HEK293T (cell line): ENCODE measurements at regions not wholly inside any gene's neighbourhood (a gene's known extent, or its start where the extent isn't known, plus 50 kb on each side); places are given as distances from the start of the nearest gene placed in this dataset.

Experiments
- CTCF ChIA-PET: fragments of 350-600 bp; formaldehyde crosslinking; extraction: SDS; loops from one replicate; lab custom pipeline; 2021; ENCODE audit warnings: antibody characterized with exemption, inconsistent platforms; lab: Yijun Ruan, JAX
- POLR2A ChIA-PET: fragments of 350-600 bp; formaldehyde crosslinking; extraction: SDS; loops from one replicate; lab custom pipeline; 2020; ENCODE audit warnings: antibody characterized with exemption, inconsistent platforms; lab: Yijun Ruan, JAX
- DNase-seq: peaks from one replicate; pipeline ENCODE4 v3.0.0; 2012; ENCODE audit warnings: mixed read lengths; ENCODE audit errors: extremely low spot score
- BHLHE40 ChIP-seq: fragments of 450-650 bp; IDR thresholded peaks from 2 replicates; pipeline ENCODE4 v1.6.1; 2016; ENCODE audit warnings: mild to moderate bottlenecking, moderate library complexity, borderline replicate concordance
- CTBP1 ChIP-seq: fragments of 450-650 bp; IDR thresholded peaks from 2 replicates; pipeline ENCODE4 v1.6.1; 2016; ENCODE audit warnings: borderline replicate concordance
- ELF4 ChIP-seq: fragments of 450-650 bp; IDR thresholded peaks from 2 replicates; pipeline ENCODE4 v1.6.1; 2017; ENCODE audit warnings: antibody characterized with exemption
- FOXA1 ChIP-seq: fragments of 450-650 bp; IDR thresholded peaks from 2 replicates; pipeline ENCODE4 v1.6.1; 2016; ENCODE audit warnings: mild to moderate bottlenecking
- FOXK2 ChIP-seq: fragments of 450-650 bp; IDR thresholded peaks from 2 replicates; pipeline ENCODE4 v1.6.1; 2016; ENCODE audit warnings: mild to moderate bottlenecking
- FOXM1 ChIP-seq: fragments of 450-650 bp; IDR thresholded peaks from 2 replicates; pipeline ENCODE4 v1.6.1; 2017; ENCODE audit warnings: mild to moderate bottlenecking, borderline replicate concordance
- HDGF ChIP-seq: fragments of 450-650 bp; IDR thresholded peaks from 2 replicates; pipeline ENCODE4 v1.6.1; 2017; ENCODE audit warnings: antibody characterized with exemption, borderline replicate concordance
- L3MBTL2 ChIP-seq: fragments of 450-650 bp; conservative IDR thresholded peaks from 2 replicates; pipeline ENCODE4 v1.6.1; 2016; ENCODE audit warnings: mild to moderate bottlenecking
- LEF1 ChIP-seq: fragments of 450-650 bp; IDR thresholded peaks from 2 replicates; pipeline ENCODE4 v1.6.1; 2017; ENCODE audit warnings: mild to moderate bottlenecking, borderline replicate concordance
- NFRKB ChIP-seq: fragments of 450-650 bp; IDR thresholded peaks from 2 replicates; pipeline ENCODE4 v1.6.1; 2016; ENCODE audit warnings: mild to moderate bottlenecking, moderate library complexity
- SP1 ChIP-seq: fragments of 450-650 bp; IDR thresholded peaks from 2 replicates; pipeline ENCODE4 v1.6.1; 2017
- SUZ12 ChIP-seq: fragments of 450-650 bp; IDR thresholded peaks from 2 replicates; pipeline ENCODE4 v1.6.1; 2016; ENCODE audit warnings: mild to moderate bottlenecking
- TARDBP ChIP-seq: fragments of 450-650 bp; IDR thresholded peaks from 2 replicates; pipeline ENCODE4 v1.6.1; 2016
- ZNF384 ChIP-seq: fragments of 450-650 bp; IDR thresholded peaks from 2 replicates; pipeline ENCODE4 v1.6.1; 2016
- TF ChIP-seq, protein P1 (sequence below): fragments of 450-650 bp; IDR thresholded peaks from 2 replicates; pipeline ENCODE4 v1.6.1; 2016

DNA sequence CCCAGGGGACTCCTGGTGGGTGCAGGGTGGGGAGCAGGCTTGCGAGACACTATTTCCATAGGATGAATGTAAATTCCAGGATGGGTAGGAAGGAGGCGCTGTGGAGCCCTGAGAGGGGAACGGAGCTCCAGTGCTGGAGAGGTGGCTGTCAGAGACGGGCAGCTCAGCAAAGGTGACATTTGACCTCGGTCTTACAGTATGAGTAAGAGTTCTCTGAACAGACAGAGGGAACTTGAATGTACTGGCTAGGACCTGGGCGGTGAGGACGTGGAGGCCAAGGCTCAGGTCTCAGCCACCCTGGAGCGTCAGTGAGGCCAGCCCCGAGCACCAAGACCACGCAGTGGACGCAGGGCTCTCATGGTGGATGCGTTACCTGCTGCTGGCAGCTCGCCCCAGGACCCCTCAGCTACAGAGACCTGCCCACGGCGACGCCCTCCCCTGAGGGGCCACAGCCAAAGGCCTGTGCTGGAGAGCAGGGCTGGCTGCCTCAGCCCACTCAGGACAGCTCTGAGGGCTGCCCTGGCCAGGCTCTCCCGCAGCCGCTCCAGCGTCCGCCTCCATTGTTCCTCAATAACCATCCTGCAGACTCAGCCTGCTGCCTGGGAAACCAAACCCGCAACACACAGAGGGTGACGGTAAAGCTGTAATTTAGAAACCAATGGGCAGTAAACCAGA lies 65.9 kb upstream of the TNRC6C start:
- TF ChIP-seq FOXA1 (no peak), FOXM1 (no peak), LEF1 (no peak), FOXK2 (no peak), SP1 (no peak), TARDBP (no peak), L3MBTL2 (no peak), SUZ12 (no peak), CTBP1 (no peak), HDGF (no peak), ELF4 (no peak), BHLHE40 (no peak), ZNF384 (no peak), NFRKB (no peak)
- TF ChIP-seq, protein P1, sequence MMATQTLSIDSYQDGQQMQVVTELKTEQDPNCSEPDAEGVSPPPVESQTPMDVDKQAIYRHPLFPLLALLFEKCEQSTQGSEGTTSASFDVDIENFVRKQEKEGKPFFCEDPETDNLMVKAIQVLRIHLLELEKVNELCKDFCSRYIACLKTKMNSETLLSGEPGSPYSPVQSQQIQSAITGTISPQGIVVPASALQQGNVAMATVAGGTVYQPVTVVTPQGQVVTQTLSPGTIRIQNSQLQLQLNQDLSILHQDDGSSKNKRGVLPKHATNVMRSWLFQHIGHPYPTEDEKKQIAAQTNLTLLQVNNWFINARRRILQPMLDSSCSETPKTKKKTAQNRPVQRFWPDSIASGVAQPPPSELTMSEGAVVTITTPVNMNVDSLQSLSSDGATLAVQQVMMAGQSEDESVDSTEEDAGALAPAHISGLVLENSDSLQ: no peak
- ChIA-PET POLR2A (interaction anchor here (2.3 kb wide), 1 partner anchor 65 kb away, joined by 14 read pairs; the partner anchor contains the start of gene TNRC6C), CTCF (interaction anchor here (0.5 to 1.4 kb wide), 14 partner anchors 11 to 289 kb away, joined by 3 to 5 read pairs (median 4); no protein-coding TSS in a partner anchor)
- peak; percentile 69 for DNase-seq

DNA sequence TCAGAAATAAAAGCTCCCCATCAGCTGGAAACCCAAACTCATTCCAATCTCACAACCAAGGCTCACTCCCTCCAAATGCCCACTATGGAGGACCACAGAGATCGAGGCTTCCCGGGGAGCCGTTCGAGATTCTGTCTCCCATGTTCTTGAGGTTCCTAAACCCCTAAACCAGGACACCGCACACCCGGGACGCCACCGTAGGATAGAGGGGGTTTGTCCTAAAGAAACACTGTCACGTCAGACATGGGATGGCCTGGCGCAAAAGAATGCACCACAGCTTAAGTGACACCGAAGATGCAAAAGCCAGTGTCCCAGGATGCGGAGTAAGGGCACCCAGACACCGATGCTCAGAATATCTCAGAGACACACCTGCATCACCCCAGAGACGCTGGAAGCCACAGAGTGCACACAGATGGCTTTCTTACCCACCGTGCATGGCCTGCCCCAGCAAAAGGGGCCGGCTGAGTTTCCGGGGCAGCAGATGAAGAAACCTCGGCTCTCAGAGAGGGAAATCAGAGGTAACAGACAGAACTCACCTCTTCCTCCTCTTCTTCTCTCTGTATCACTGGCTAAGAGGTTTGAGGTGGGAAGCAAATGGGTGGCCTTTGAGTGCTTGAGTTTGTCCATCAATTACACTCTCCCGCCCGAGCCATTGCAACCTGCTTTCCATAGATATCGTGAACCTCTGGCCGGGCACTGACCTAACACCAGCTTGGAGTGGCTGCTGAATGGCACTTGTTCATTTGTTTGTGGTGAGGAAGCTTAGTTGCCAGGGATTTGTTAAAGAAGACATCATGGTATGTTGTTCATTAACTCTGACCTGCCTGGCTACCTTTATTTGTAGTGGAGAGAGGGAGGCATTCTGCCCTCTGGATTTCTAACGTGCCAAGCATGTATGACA lies 65.1 kb upstream of the TNRC6C start:
- CTCF ChIA-PET: interaction anchor here (0.9 to 1.4 kb wide), 4 partner anchors 28 to 123 kb away, joined by 3 to 4 read pairs (median 4); no protein-coding TSS in a partner anchor
- no peak for DNase-seq
- TF ChIP-seq, protein P1: no peak
- POLR2A ChIA-PET: interaction anchor here (1.6 to 2.3 kb wide), 2 partner anchors 64 to 65 kb away, joined by 5 to 14 read pairs; partner anchors contain the start of gene TNRC6C

DNA sequence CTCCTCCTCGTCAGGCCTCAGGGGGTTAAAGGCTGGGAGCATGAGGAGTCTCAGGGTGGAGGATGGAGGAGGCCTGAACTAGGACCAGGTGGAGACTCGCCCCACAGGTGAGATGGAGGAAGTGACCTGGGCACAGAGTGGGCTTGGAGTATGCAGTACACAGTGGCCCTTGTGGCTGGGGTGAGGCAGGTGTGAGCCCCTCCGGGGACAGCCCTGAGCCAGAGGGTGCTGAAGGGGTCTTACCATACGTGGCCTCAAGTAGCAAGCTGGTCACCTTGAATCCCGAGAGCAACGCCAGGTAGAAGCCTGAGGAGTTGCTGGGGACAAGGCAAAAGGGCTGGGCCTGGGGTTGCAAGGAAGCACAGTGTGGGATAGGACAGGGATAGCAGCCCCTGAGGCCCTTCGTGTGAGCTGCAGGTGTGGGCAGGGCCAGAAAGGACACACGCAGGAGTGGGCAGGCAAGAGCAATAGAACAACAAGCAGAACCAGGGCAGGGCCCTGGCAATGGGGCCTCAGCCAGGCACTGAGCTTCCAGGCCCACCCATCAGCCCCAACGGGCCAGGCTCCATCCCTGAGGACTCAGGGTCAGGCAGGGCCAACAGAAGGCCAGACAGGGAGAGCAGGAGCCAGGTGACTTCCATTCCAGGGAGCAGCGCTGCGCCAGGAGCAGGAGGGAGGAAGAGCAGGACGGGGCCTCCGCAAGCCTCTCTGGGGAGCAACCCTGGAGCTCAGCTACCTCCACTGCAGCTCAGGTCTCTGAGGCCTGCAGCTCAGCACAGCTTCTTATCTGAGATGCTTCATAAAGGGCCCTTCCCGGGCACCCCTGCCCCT lies 64.2 kb upstream of the TNRC6C start:
- TF ChIP-seq FOXK2: no peak
- ChIA-PET CTCF (no interaction called here), POLR2A (interaction anchor here (1.6 kb wide), 1 partner anchor 64 kb away, joined by 5 read pairs; the partner anchor contains the start of gene TNRC6C)
- DNase-seq: no peak

DNA sequence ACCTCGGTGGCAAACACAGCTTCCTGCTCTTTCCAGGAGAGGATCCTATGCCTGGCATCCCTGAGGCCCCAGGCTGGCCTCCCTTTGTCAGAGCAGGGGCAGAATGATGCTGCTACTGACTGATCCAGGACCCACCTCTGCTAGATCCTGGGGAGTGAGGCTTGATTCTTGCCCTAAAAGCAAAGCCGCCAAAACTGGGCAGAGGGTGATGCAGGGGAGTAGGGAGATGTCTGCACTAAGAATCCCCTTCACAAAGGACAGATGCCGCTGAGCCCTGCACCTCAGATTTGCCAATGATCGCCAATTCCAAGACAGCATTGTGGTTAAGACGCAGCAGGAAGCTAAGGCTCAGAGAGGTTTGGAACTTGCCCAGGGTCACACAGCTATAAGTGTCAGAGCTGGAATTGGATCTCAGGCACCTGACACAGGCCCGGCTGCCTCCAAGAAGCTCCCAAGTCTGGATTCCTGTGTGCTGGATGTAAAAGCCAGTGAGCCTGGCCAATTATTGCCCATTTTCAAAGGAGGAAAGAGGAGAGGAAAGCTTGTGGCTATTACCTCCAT lies 60.7 kb upstream of the TNRC6C start:
- TF ChIP-seq BHLHE40 (no peak), FOXA1 (no peak), HDGF (no peak), LEF1 (no peak), ELF4 (no peak), SP1 (no peak), NFRKB (no peak), FOXK2 (no peak), CTBP1 (no peak), FOXM1 (no peak), SUZ12 (no peak), L3MBTL2 (no peak), TARDBP (no peak)
- TF ChIP-seq, protein P1: no peak
- ChIA-PET CTCF (no interaction called here), POLR2A (interaction anchor here (2.5 kb wide), 1 partner anchor 60 kb away, joined by 16 read pairs; the partner anchor contains the start of gene TNRC6C)
- DNase-seq: no peak

DNA sequence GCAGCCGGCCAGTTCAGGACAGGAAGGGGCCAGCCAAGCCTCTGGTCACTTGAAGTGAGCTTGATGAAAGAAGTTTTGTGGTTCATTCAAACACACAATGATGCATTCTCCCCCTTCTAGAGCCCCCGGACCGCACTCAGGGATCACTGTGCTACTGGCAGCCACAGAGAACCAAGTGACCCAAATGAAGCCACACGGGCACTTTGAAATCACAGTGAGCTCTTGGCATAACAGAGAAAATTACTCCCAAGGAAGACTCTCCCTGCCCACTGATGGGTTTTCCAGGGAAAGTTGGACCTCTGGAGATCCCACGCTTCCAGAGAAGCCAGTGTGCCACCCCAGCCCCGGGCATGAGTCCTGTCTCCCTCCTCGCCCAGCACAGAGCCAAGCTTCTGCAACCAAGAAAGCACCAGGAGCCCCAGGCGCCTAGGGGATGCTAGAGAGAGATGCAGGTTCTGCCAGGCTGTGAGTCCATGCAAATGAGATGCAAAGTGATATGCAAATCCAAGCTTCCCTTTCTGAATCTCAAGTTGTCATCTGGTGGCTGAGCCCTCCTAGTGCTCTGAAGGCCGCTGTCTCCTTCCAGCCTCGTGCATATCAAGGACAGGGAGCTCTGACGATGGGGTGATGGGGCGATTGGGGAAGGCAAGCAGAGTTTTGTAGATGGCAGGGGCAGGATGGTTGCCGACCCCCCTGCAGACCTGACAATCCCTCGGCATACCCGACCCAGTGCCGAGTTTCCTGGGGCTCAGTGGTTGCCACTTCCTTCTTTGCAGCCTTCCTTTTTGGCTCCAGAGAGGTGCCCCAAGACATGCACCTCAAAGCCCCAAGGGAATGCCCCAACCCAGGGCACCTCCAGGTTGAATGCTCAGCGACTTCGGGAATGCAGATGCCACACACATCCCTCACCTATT lies 59.7 kb upstream of the TNRC6C start:
- TF ChIP-seq SUZ12 (no peak), HDGF (no peak), BHLHE40 (no peak), FOXM1 (no peak)
- no peak for DNase-seq
- CTCF ChIA-PET: no interaction called here
- POLR2A ChIA-PET: interaction anchor here (2.5 kb wide), 1 partner anchor 59 kb away, joined by 16 read pairs; the partner anchor contains the start of gene TNRC6C
